T-helper 1 cell treated with Interleukin-12 subunit alpha and Interleukin-12 subunit beta and Interleukin-4 antibody, amounts not matched to agents 30 μg/mL and 1 μg/mL, for 36 hours (primary cell): ENCODE measurements at regions not wholly inside any gene's neighbourhood (a gene's known extent, or its start where the extent isn't known, plus 50 kb on each side); places are given as distances from the start of the nearest gene placed in this dataset.
"Not testable (repeated sequence)": the region's sequence is repeated elsewhere in the genome, so short reads cannot be mapped to it uniquely, and the experiment has no call there.

Experiments
- H3K27ac Mint-ChIP-seq: one replicate; pipeline ENCODE4 v1.8.0; 2021; ENCODE audit warnings: mild to moderate bottlenecking, mixed read lengths
- H3K27me3 Mint-ChIP-seq: one replicate; pipeline ENCODE4 v1.8.0; 2021; ENCODE audit warnings: low read depth, mixed read lengths
- H3K36me3 Mint-ChIP-seq: one replicate; pipeline ENCODE4 v1.8.0; 2021; ENCODE audit warnings: low read depth, mixed read lengths
- H3K4me1 Mint-ChIP-seq: one replicate; pipeline ENCODE4 v1.8.0; 2021; ENCODE audit warnings: low read depth, mixed read lengths
- H3K4me3 Mint-ChIP-seq: one replicate; pipeline ENCODE4 v1.8.0; 2021; ENCODE audit warnings: mild to moderate bottlenecking, moderate library complexity, mixed read lengths
- H3K9me3 Mint-ChIP-seq: one replicate; pipeline ENCODE4 v1.8.0; 2021; ENCODE audit warnings: mixed read lengths

DNA sequence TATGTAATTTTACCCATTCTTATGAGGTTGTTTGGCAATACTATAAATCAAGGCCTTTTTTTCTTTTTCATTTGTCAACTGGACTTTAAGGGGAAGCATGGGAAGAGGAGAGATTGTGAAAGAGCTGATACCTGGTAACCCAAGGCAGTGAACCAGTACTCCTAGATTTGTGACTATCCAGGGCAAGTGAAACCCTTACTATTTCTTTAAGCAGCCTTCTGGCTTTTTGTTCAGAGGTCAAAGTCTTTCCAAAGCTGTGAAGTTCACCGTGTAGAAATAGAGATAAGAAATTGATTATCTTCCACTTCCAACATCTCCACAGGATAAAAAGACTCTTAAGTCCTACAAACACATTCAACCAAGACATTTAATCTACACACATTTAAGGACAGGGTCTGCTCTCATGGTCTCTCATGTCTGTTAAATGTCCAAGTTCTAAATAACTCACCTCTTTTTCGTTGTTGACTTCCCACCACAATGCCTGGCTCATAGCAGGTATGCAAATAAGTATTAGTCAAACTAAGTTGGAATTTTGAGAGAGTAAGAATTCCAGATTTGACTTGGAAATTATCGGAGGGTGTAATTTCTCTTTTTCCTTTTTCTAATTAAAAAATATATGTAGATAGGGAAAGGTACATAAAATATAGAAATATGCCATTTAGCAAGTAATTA lies 485.8 kb downstream of the STK39 start:
- Mint-ChIP-seq H3K4me1 (no peaks in the 10 kb centered on the region), H3K36me3 (no peaks in the 10 kb centered on the region), H3K4me3 (no peak overlapping the region), H3K27me3 (no peaks in the 10 kb centered on the region), H3K9me3 (no peaks in the 10 kb centered on the region), H3K27ac (no peak overlapping the region)

DNA sequence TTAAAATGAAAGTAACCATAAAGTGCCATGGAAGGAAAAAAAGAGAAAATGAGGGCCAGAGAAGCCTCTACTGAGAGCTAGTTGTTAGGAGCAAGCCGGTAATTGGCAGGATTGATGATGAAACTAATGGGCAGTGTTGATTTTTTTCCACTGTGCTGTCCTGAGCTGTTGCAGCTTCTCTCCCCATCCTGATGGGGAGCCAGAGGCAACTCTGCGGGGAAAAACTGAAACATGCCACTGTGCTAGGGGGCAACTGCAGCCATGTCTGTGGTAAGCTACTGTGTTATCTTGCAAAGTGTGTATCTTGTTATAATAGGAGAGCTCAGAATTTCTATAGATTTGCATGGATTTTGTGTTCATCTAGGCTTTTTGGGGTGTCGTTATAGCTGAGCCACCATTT lies 487.9 kb downstream of the STK39 start:
- no peaks in the 10 kb centered on the region for H3K36me3 Mint-ChIP-seq
- no peak overlapping the region for H3K4me3 Mint-ChIP-seq
- no peaks in the 10 kb centered on the region for H3K9me3 Mint-ChIP-seq
- H3K27me3 Mint-ChIP-seq = no peaks in the 10 kb centered on the region
- H3K4me1 Mint-ChIP-seq = no peaks in the 10 kb centered on the region
- no peak overlapping the region for H3K27ac Mint-ChIP-seq

DNA sequence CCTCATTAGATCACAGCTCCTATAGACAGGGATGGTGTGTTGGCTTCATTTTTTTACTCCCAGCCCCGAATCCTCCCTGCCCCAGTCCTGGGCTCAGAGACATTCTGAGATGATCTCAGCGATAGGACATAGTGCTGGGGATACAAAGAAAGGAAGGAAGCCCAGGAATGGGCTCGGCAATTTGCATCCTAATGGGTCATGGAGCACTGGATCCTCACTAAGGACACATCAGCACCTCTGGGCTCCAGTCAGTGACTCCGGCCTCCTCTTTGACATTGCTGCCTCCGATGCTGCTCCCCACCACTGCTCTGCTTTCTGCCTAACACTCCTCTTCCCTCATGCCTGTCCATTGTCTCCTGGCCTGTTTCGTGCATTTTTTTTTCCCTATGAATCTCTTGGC lies 489.1 kb downstream of the STK39 start:
- H3K36me3 Mint-ChIP-seq = no peaks in the 10 kb centered on the region
- no peak overlapping the region for H3K27ac Mint-ChIP-seq
- H3K4me1 Mint-ChIP-seq = no peaks in the 10 kb centered on the region
- no peak overlapping the region for H3K4me3 Mint-ChIP-seq
- H3K9me3 Mint-ChIP-seq = no peaks in the 10 kb centered on the region
- no peaks in the 10 kb centered on the region for H3K27me3 Mint-ChIP-seq

DNA sequence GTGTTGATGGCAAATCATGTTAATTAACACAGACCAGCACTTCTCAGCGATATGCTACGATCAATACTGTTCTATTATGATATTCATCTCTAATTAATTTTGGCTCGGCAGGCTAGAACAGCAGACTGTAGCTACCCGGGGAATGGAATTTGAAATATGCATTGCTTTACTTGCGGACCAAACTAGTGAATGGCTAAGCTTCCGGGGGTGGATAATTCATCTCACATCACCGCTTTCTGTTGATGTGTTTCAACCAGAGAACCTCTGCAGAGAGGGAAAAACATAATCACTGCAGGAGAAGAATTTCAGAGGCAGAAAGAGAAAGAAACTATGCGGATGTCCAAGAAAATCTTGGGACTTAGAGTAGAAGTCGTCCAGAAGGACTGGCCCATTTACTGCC lies 490.9 kb downstream of the STK39 start:
- Mint-ChIP-seq H3K9me3 (no peaks in the 10 kb centered on the region), H3K27ac (no peak overlapping the region), H3K4me3 (no peak overlapping the region), H3K4me1 (no peaks in the 10 kb centered on the region), H3K27me3 (no peaks in the 10 kb centered on the region), H3K36me3 (no peaks in the 10 kb centered on the region)

DNA sequence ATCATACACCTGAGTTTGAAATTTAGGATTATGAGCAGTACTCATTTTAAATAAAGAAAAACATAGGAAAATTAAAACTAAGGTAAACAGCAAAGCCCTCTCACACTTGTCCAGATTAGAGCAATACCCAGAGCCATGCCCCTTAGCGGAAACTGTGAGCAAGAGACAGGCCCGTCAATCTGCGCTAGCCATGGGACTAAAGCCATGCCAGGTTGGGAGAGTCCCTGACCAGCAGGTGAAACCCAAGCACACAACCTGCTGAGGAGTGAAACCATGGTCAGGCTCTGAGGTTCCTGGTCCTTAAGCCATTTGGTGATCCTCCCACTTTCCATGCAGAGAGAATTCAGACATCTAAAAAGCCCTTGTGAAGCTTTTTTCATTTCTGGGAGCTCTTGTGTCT lies 494.3 kb downstream of the STK39 start:
- Mint-ChIP-seq H3K27me3 (no peaks in the 10 kb centered on the region), H3K27ac (no peak overlapping the region), H3K4me3 (no peak overlapping the region), H3K9me3 (no peaks in the 10 kb centered on the region), H3K4me1 (no peaks in the 10 kb centered on the region), H3K36me3 (no peaks in the 10 kb centered on the region)

DNA sequence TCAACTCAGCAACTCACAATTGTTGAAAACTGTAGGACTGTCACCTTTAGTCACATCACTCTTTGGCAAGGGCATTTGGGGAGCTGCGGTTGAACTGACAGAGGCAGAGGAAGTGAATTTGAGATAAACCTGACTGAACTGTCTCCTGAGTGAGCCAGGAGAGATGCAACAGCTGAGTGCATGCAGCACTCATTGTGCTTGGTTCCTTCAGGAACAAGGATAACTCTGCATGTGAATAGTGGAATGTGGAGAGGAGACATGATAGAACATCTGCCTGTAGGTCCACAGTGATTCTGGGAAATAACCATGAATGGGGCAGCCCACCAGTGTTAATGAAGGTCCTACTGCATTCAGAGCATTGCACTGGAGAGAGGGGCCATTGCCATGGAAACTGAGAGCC lies 494.7 kb downstream of the STK39 start:
- H3K4me1 Mint-ChIP-seq = no peaks in the 10 kb centered on the region
- H3K36me3 Mint-ChIP-seq = no peaks in the 10 kb centered on the region
- no peak overlapping the region for H3K4me3 Mint-ChIP-seq
- H3K27ac Mint-ChIP-seq = no peak overlapping the region
- no peaks in the 10 kb centered on the region for H3K27me3 Mint-ChIP-seq
- no peaks in the 10 kb centered on the region for H3K9me3 Mint-ChIP-seq

DNA sequence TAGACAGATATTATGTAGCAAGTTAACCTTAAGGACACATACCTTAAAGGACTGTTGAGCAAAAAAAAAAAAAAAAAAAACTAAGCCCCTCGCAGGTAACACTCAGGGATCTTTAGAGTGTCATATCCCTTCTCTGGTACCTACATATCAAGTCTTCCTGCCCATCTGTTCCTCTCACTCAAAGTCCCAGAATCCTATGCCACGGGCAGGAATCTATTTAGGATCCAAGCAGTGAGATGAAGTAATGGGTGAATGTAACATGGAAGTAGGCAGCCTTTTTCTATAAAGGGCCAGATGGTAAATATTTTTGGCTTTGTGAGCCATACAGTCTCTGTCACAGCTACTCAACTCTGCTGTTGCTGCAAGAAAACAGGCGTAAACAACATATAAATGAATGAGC lies 496.7 kb downstream of the STK39 start:
- H3K4me1 Mint-ChIP-seq = no peaks in the 10 kb centered on the region
- H3K9me3 Mint-ChIP-seq = no peaks in the 10 kb centered on the region
- H3K27me3 Mint-ChIP-seq = no peaks in the 10 kb centered on the region
- no peaks in the 10 kb centered on the region for H3K36me3 Mint-ChIP-seq
- H3K4me3 Mint-ChIP-seq = no peak overlapping the region
- H3K27ac Mint-ChIP-seq = no peak overlapping the region

DNA sequence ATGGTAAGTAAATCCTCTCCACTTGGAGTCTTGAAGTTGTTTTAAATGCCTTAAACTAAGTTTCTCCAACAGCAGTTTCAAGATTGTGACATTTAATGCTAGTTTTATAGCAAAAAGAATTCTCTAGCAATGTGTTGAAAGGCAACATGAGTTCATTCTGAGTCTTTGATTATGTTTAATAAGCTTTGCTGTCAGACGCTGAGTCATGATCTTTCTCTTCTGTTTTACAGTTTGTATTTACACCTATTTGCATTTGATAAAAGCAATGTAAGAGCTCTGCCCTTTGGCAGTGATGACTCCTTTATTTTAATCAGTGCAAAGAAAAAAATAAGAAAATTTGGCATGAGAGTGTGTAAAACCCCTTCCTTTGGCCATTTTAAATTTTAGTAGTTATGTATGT lies 497.7 kb downstream of the STK39 start:
- no peak overlapping the region for H3K27ac Mint-ChIP-seq
- no peaks in the 10 kb centered on the region for H3K36me3 Mint-ChIP-seq
- no peaks in the 10 kb centered on the region for H3K4me1 Mint-ChIP-seq
- H3K9me3 Mint-ChIP-seq = no peaks in the 10 kb centered on the region
- H3K27me3 Mint-ChIP-seq = no peaks in the 10 kb centered on the region
- H3K4me3 Mint-ChIP-seq = no peak overlapping the region

DNA sequence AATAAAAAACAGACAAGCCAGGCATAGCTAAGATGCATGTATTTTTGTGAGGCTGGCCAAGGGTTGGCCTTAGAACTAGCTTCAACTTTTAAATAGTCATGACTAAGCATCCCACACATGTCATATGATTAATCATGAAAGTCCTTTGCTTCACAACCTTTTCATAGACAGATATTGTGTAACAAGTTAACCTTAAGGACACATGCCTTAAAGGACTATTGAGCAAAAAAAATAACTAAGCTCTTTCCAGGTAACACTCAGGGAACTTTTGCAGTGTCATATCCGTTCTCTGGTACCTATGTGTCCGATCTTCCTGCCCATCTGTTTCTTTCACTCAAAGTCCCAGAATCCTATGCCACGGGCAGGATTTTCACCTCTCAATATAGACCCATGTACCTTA lies 498.4 kb downstream of the STK39 start:
- Mint-ChIP-seq H3K27me3 (no peaks in the 10 kb centered on the region), H3K27ac (no peak overlapping the region), H3K9me3 (no peaks in the 10 kb centered on the region), H3K4me3 (no peak overlapping the region), H3K4me1 (no peaks in the 10 kb centered on the region), H3K36me3 (no peaks in the 10 kb centered on the region)

DNA sequence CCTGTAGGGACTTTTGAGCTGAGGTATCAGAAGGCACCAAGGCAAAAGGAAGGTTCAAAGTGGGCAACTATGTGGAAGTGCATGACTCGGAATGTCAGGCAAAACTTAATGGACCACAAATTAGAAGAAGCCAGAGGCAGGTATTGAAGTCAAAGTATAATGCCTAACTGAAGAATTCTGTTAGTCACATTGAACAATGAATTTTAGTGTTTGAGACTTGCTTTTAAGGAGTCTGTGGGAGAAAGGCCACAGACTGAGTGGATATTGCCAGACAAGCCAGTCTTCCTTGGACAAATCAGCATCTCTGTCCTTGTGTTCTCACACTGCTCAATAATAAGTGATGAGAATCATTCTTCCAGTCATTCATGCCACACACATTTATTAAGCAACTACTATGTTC lies 498.9 kb downstream of the STK39 start:
- Mint-ChIP-seq H3K36me3 (no peaks in the 10 kb centered on the region), H3K4me3 (no peak overlapping the region), H3K9me3 (no peaks in the 10 kb centered on the region), H3K4me1 (no peaks in the 10 kb centered on the region), H3K27me3 (no peaks in the 10 kb centered on the region), H3K27ac (no peak overlapping the region)

DNA sequence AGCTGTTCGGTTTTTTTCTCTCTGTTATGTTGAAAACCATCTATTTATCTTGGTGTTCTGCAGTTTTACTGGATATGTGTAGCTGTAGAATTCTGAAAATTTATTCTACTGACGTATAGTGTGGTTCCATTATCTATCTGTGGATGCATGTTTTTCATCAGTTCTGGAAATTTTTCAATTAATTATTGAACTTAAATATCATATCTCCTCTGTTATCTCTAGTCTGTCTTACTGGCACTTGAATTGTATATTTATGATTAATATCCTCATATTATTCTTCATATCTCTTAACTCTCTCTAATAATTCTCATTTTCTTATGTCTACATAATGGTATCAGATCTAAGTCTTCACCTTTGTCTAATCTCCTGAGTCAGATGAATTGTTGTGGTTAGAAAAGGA lies 501.7 kb downstream of the STK39 start:
- Mint-ChIP-seq H3K4me1 (no peaks in the 10 kb centered on the region), H3K4me3 (no peak overlapping the region), H3K9me3 (no peaks in the 10 kb centered on the region), H3K27ac (no peak overlapping the region), H3K27me3 (no peaks in the 10 kb centered on the region), H3K36me3 (no peaks in the 10 kb centered on the region)

DNA sequence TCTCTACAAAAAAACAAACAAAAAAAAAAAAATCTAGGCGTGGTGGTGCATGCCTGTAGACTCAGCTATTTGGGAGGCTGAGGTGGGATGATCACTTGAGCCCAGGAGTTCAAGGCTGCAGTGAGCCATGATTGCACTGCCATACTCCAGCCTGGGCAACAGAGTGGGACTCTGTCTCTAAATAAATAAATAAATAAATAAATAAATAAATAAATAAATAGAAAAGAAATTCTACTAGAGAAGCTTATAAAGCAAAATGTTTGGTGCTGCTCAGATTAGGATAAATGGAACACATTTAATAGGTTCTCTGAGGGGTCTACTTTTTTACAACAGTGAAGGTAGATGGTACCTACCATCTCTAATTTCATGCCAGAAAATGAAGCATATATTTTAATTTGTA lies 507.5 kb downstream of the STK39 start:
- H3K36me3 Mint-ChIP-seq, H3K27ac Mint-ChIP-seq, H3K9me3 Mint-ChIP-seq, H3K4me3 Mint-ChIP-seq, H3K4me1 Mint-ChIP-seq, H3K27me3 Mint-ChIP-seq: not testable (repeated sequence)

DNA sequence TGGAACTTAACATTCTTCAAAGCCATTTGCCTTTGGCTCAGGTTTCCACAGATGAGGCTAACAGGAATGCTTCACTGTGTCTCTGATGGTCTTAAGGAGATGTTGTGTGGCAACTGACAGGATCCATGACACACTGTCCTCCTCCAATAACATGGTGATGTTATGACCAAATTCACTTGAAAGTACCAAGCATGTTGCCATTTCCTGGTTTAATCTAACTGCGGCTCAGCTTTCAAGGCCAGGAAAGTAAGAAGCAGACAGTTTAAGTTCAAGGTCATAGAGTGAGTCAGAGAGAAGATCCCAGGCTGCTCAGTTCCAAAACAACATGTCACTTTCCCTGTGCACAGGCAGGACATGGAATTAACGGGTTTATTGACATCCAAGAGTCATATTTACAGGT lies 513.6 kb downstream of the STK39 start:
- no peaks in the 10 kb centered on the region for H3K9me3 Mint-ChIP-seq
- H3K36me3 Mint-ChIP-seq = no peaks in the 10 kb centered on the region
- no peak overlapping the region for H3K4me3 Mint-ChIP-seq
- no peak overlapping the region for H3K27ac Mint-ChIP-seq
- no peaks in the 10 kb centered on the region for H3K27me3 Mint-ChIP-seq
- H3K4me1 Mint-ChIP-seq = no peaks in the 10 kb centered on the region

DNA sequence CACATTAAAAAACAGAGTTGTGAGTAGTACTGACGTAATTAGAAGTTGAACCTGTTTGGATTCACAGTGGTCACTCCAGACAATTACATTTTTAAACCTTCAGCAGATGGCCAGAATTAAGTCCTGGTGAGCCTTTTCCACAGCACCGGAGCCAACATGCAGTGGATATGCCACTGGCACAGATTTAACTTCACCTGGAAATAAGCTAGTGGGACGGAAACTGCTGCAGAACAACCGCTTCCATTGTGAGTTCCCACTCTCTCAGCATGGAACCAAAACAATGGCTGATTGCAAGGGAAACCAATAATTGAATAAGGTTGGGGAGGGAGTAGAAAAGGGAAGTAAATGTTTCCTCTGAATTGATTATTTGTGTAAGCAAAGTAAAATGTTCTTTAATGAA lies 515.1 kb downstream of the STK39 start:
- Mint-ChIP-seq H3K27ac (no peak overlapping the region), H3K4me3 (no peak overlapping the region), H3K27me3 (no peaks in the 10 kb centered on the region), H3K4me1 (no peaks in the 10 kb centered on the region), H3K9me3 (no peaks in the 10 kb centered on the region), H3K36me3 (no peaks in the 10 kb centered on the region)

DNA sequence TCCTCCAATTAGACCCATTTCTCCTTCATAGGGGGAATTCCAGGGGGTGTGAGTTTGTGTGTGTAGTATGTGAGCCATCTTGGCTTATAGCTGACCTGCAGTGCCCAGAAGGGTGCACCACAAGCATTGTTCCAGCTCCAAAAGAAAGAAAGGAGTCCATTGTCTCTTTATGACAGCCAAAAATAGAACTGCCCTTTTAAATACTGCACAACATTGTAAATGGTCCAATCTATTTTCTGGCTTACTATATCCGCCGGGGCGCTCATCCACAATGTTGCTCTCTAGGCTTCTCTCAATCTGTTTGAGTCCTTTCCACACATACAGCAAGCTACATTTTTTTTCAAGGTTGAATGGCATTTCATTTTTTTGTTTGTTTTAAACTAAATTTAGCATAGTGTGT lies 517.5 kb downstream of the STK39 start:
- H3K4me1 Mint-ChIP-seq = no peaks in the 10 kb centered on the region
- H3K36me3 Mint-ChIP-seq = no peaks in the 10 kb centered on the region
- H3K9me3 Mint-ChIP-seq = no peaks in the 10 kb centered on the region
- H3K4me3 Mint-ChIP-seq = no peak overlapping the region
- no peaks in the 10 kb centered on the region for H3K27me3 Mint-ChIP-seq
- H3K27ac Mint-ChIP-seq = no peak overlapping the region

DNA sequence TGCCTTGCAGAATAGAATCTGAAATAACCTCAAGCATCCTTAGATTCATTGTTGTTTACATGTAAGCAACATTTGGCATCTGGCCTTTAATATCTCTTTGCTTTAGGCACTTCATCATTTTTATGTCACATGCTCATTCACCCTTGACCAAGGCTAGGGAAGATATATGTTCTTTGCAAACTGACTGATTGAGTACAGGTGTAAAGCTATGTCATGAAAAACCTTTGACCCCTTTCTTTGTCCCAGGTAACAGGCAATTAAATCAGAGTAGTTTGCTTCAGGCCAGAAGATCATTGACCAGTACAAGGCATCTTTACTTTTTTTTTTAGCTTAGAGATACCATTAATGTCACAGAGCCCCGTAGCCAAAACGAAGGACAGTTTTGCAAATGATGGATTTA lies 520.6 kb downstream of the STK39 start:
- Mint-ChIP-seq H3K27ac (no peak overlapping the region), H3K9me3 (no peaks in the 10 kb centered on the region), H3K36me3 (no peaks in the 10 kb centered on the region), H3K4me3 (no peak overlapping the region), H3K4me1 (no peaks in the 10 kb centered on the region), H3K27me3 (no peaks in the 10 kb centered on the region)
